ENCODE measurements at regions not wholly inside any gene's neighbourhood (a gene's known extent, or its start where the extent isn't known, plus 50 kb on each side); places are given as distances from the start of the nearest gene placed in this dataset.

DNA sequence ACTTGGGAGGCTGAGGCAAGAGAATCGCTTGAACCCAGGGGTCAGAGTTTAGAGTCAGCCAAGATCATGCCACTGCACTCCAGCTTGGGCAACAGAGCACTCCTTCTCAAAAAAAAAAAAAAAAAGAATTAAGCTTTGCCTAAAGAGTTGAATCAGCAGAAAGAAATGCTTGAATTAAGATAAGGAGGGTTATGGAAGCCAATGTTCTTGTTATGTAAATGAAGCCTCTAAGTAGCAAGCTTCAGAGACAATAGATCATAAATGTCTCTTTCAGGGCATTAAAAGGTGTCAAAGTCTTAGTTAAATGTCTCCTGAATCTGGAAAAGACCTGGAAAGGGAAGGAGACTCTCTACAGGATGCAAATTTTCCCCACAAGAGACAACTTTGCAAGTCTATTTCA lies 69.7 kb upstream of the FAM83B start:
- intact Hi-C loops (cut with DNase I): no loop called here

DNA sequence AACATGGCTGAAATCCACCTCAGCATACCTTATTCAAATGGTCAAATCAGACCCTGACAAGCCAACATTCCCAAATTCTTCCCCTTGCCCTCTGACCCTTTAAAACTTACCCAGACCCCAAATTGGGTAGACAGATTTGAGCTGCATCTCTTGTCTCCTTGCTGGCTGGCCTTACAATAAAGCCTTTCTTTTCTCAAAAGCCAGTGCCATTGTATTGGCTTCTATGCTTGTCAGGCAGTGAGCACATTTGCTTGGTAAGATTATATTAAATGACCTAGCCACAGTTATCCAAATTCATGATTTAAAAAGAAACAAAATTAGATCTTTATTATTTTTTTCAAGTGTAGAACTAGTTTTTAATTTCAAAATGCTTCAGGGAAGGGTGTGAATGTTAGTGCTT lies 67.8 kb upstream of the FAM83B start:
- DNase-seq (no peak), FAIRE-seq (no peak), ATAC-seq (no peak)
- intact Hi-C loops (cut with DNase I): no loop called here
- no peaks in the 10 kb centered on the region for H3K36me3 ChIP-seq
- no peaks in the 10 kb centered on the region for H3K4me1 ChIP-seq
- no peaks in the 10 kb centered on the region for H3K27me3 ChIP-seq
- no peak overlapping the region for H3K4me3 ChIP-seq
- no peak overlapping the region for H3K27ac ChIP-seq
- TF ChIP-seq, protein P1, sequence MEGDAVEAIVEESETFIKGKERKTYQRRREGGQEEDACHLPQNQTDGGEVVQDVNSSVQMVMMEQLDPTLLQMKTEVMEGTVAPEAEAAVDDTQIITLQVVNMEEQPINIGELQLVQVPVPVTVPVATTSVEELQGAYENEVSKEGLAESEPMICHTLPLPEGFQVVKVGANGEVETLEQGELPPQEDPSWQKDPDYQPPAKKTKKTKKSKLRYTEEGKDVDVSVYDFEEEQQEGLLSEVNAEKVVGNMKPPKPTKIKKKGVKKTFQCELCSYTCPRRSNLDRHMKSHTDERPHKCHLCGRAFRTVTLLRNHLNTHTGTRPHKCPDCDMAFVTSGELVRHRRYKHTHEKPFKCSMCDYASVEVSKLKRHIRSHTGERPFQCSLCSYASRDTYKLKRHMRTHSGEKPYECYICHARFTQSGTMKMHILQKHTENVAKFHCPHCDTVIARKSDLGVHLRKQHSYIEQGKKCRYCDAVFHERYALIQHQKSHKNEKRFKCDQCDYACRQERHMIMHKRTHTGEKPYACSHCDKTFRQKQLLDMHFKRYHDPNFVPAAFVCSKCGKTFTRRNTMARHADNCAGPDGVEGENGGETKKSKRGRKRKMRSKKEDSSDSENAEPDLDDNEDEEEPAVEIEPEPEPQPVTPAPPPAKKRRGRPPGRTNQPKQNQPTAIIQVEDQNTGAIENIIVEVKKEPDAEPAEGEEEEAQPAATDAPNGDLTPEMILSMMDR (IDR thresholded peaks at IDR 0.05): no peak
- H3K9me3 ChIP-seq: no peaks in the 10 kb centered on the region

More for the DNA sequence above, 69.7 kb upstream of the FAM83B start:
- Histone ChIP-seq H3K4me1 (no peaks in the 10 kb centered on the region), H3K9me3 (no peaks in the 10 kb centered on the region), H3K27ac (no peak overlapping the region), H3K4me3 (no peak overlapping the region), H3K36me3 (no peaks in the 10 kb centered on the region), H3K27me3 (no peaks in the 10 kb centered on the region)
- DNase-seq (no peak), FAIRE-seq (no peak), ATAC-seq (no peak)
- 95 to 96% methylated on average over 1 of the region's 1 CpG for WGBS, 2 donors
- TF ChIP-seq, protein P1 (IDR thresholded peaks at IDR 0.05): no peak

DNA sequence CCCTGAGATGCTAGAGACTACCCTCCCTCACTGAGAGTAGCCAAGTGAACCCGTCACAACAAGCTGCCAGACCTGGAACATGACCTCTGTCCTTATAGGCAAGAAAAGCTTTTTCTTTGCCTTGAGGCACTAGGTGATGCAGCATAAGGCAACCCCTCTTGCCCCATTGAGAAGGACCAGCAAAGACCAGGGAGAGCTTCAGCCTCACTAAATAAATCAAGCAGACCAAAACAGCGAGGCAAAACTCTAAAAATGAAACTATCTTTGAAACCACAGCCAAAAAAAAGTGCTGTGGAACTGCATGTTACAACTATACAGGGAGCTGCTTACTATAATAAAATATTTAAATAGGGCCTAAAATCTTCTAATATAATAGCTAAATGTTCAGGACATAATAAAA lies 62.6 kb upstream of the FAM83B start:
- H3K27ac ChIP-seq: no peak overlapping the region
- DNase-seq: no peak
- WGBS, 2 donors: 59 to 86% methylated on average over 2 of the region's 2 CpGs
- FAIRE-seq: no peak
- TF ChIP-seq, protein P1 (IDR thresholded peaks at IDR 0.05): no peak
- no peaks in the 10 kb centered on the region for H3K27me3 ChIP-seq
- intact Hi-C loops (cut with DNase I): no loop called here
- ATAC-seq: no peak
- no peaks in the 10 kb centered on the region for H3K36me3 ChIP-seq
- H3K4me1 ChIP-seq: no peaks in the 10 kb centered on the region
- no peaks in the 10 kb centered on the region for H3K9me3 ChIP-seq
- H3K4me3 ChIP-seq: no peak overlapping the region

DNA sequence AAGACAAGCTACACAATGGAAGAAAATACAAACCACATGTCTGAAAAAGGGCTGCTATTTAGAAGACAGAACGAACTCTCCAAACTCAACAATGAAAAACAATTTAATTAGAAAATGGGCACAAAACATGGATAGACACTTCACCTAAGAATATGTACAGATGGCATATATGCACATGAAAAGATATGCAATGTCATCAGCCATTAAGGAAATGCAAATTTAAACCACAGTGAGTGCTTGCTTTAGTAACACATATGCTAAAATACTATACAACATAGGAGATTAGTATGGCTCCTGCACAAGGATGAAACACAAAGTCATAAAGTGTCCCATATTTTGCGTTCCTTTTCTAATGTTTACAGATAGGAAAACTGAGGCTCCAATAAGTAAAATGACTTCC lies 60.4 kb upstream of the FAM83B start:
- no peaks in the 10 kb centered on the region for H3K9me3 ChIP-seq
- no peaks in the 10 kb centered on the region for H3K27me3 ChIP-seq
- H3K36me3 ChIP-seq: no peaks in the 10 kb centered on the region
- ATAC-seq: no peak
- TF ChIP-seq, protein P1 (IDR thresholded peaks at IDR 0.05): no peak
- H3K4me3 ChIP-seq: no peak overlapping the region
- no peaks in the 10 kb centered on the region for H3K4me1 ChIP-seq
- no peak for DNase-seq
- WGBS, 2 donors: 91 to 94% methylated on average over 2 of the region's 2 CpGs
- no peak for FAIRE-seq
- H3K27ac ChIP-seq: no peak overlapping the region
- intact Hi-C loops (cut with DNase I): no loop called here

DNA sequence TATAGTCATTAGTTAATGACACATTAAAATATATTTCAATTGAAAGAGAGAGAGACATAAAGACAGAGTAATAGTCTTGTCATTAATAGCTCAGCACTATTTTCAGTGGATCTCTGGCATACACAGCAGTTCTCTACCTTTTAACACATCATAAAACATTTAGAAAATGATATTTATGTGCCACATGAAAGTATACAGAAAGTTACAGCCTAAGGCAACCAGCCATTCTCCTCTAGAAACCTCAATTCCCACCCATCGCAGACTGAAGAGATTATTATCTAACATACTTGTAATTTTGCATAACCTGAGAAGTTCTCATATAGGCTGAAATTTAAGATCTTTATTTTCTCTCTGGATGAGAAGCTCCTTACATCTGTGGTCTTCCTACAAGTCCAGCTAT lies 58.7 kb upstream of the FAM83B start:
- ATAC-seq (no peak), DNase-seq (no peak), FAIRE-seq (no peak)
- Histone ChIP-seq H3K27ac (no peak overlapping the region), H3K27me3 (no peaks in the 10 kb centered on the region), H3K36me3 (no peaks in the 10 kb centered on the region), H3K9me3 (no peaks in the 10 kb centered on the region), H3K4me3 (no peak overlapping the region), H3K4me1 (no peaks in the 10 kb centered on the region)
- TF ChIP-seq, protein P1 (IDR thresholded peaks at IDR 0.05): no peak
- 72 to 89% methylated on average over 1 of the region's 1 CpG for WGBS, 2 donors
- intact Hi-C loops (cut with DNase I): no loop called here
